GM13976 (cell line): ENCODE measurements at regions not wholly inside any gene's neighbourhood (a gene's known extent, or its start where the extent isn't known, plus 50 kb on each side); places are given as distances from the start of the nearest gene placed in this dataset.

Source experiments
- DNase-seq: peaks from one replicate; pipeline ENCODE4 v3.0.0; 2012; ENCODE audit warnings: low spot score
- CTCF ChIP-seq: IDR thresholded peaks from 2 replicates; pipeline ENCODE4 v1.5.1; 2012; ENCODE audit warnings: borderline replicate concordance, mild to moderate bottlenecking; ENCODE audit not compliant: insufficient read depth; ENCODE audit errors: extremely low read depth, missing control alignments, control extremely low read depth
- in situ Hi-C: fragments of 300-500 bp; cut with MboI; formaldehyde crosslinking; loops from one replicate; pipeline ENCODE4 v1.12.0; 2022; ENCODE audit warnings: low sequenced_read_pairs, mixed read lengths, inconsistent platforms; ENCODE audit not compliant: unreplicated experiment

DNA sequence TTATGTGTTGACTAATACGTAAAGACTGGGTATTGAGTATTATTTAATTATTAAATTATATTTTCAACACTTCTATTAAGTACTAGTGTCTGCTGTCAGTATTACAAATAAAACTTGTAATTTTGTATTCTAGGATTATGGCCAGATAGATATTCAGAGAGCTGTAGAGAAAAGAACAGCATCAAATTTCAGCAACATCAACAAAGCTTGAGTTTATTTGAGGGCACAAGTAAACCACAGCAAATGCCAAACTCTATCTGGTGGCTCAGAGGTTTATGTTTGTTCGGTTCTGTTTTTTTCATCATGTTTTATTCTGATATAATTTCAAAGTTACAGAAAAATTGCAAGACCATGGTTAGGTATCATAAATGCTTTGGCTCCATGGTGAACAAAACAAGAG, 1530.5 kb downstream of the PCDH18 start:
- in situ Hi-C loops, result no loop called here
- no peak for TF ChIP-seq CTCF
- DNase-seq, result no peak

GRCh38 chr4:136000246-136000645, 1532.0 kb downstream of the PCDH18 start:
- in situ Hi-C loops, result no loop called here
- no peak for TF ChIP-seq CTCF
- no peak for DNase-seq

DNA sequence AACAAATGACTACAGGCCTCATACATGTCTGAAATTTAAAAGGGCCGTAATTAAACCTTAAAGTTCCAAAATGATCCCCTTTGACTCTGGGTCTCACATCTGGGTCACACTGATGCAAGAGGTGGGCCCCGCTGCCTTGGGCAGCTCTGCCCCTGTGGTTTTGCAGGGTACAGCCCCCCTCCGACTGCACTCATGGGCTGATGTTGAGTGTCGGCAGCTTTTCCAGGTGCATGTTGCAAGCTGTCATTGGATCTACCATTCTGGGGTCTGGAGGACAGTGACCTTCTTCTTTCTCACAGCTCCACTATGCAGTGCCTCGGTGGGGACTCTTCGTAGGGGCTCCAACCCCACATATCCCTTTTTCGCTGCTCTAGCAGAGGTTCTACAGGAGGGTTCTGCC, 1537.9 kb downstream of the PCDH18 start:
- TF ChIP-seq CTCF, result no peak
- DNase-seq, result no peak
- in situ Hi-C loops, result no loop called here

DNA sequence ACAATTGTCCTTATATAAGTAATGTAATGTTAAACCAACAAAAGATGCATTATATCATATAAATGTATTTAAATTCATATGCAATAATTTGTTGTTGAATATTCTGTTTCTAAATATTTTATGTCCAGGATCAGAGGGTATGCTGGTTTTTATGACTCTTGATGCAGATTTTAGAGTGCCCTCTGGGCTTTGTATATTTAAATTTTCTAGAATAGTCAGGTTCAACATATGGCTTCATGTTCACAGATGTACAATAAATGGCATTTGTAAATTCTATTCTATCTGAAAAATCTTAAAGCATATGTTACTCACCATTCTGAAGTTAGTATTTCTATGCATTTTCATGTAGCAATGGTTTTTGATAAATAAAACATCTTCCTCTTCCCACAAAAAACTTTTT, 1555.4 kb downstream of the PCDH18 start:
- TF ChIP-seq CTCF, result no peak
- in situ Hi-C loops, result no loop called here
- DNase-seq, result no peak

DNA sequence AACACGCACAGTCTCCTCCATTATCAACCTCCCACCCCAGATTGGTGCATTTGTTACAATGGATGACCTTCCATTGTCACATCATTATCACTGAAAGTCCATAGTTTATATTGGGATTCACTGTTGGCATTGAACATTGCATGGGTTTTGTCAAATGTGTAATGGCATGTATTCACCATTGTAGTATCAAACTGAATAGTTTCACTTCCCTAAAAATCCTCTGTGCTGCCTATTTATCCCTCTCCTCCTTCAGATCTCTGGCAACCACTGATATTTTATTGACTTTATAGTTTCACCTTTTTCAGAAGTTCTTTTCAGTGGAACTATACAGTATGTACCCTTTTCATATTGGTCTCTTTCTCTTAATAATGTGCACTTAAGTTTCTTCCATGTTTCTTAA, 1565.4 kb downstream of the PCDH18 start:
- DNase-seq, result no peak
- TF ChIP-seq CTCF, result no peak
- in situ Hi-C loops, result no loop called here

DNA sequence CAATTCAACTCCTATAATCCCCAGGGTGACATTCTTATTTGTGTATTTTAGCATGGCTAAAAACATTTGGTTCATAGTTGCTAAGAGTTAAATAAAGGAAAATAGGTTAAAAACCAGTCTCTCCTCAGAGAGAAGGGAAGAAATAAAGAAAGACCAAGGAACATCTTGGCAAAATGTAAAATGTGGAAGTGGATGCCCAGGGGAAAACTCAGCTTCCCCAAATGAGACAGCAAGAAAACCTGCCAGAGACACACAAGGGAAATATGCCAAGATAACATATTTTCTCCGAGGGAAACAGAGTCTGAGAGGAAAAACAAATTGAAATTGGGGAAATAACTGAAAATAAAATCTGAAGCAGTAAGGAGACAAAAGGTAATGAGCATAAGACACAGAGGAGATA, 1569.3 kb downstream of the PCDH18 start:
- in situ Hi-C loops, result no loop called here
- TF ChIP-seq CTCF, result no peak
- DNase-seq, result no peak

GRCh38 chr4:135949931-135950330, 1582.4 kb downstream of the PCDH18 start:
- TF ChIP-seq CTCF, result no peak
- in situ Hi-C loops, result no loop called here
- no peak for DNase-seq
